ENCODE measurements at regions not wholly inside any gene's neighbourhood (a gene's known extent, or its start where the extent isn't known, plus 50 kb on each side); places are given as distances from the start of the nearest gene placed in this dataset.

- TF ChIP-seq, protein P1, sequence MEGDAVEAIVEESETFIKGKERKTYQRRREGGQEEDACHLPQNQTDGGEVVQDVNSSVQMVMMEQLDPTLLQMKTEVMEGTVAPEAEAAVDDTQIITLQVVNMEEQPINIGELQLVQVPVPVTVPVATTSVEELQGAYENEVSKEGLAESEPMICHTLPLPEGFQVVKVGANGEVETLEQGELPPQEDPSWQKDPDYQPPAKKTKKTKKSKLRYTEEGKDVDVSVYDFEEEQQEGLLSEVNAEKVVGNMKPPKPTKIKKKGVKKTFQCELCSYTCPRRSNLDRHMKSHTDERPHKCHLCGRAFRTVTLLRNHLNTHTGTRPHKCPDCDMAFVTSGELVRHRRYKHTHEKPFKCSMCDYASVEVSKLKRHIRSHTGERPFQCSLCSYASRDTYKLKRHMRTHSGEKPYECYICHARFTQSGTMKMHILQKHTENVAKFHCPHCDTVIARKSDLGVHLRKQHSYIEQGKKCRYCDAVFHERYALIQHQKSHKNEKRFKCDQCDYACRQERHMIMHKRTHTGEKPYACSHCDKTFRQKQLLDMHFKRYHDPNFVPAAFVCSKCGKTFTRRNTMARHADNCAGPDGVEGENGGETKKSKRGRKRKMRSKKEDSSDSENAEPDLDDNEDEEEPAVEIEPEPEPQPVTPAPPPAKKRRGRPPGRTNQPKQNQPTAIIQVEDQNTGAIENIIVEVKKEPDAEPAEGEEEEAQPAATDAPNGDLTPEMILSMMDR (IDR thresholded peaks at IDR 0.05) = no peak
- TF ChIP-seq POLR2A (IDR thresholded peaks at IDR 0.05) = no peak
Observed at GRCh38 chr7:3207387-3207902, 93.6 kb upstream of the SDK1 start.
